CD14-positive monocyte (primary cell): ENCODE measurements at regions not wholly inside any gene's neighbourhood (a gene's known extent, or its start where the extent isn't known, plus 50 kb on each side); places are given as distances from the start of the nearest gene placed in this dataset.

Source experiments
- DNase-seq, 3 donors: peaks; one replicate each; pipeline ENCODE4 v3.0.0-alpha.2; 2011 to 2022
- H2AFZ ChIP-seq: 2 replicates; pipeline ENCODE4 v1.6.0; 2012; ENCODE audit warnings: mild to moderate bottlenecking, low read depth, low read length, inconsistent platforms; ENCODE audit not compliant: insufficient read depth, poor library complexity, severe bottlenecking
- H3K27ac ChIP-seq, 2 donors: 1 replicate in 1 of 2; 2 replicates in 1 of 2; pipeline ENCODE4 v1.5.1; 2012 to 2013; ENCODE audit warnings: low read length in 2 of 2, control low read depth in 1 of 2, inconsistent platforms in 1 of 2, low read depth in 1 of 2, mild to moderate bottlenecking in 1 of 2
- H3K27me3 ChIP-seq, 2 donors: one replicate each; pipeline versions ENCODE4 v1.6.0 to v1.6.1; 2011 to 2013; ENCODE audit warnings: low read length in 2 of 2; ENCODE audit not compliant: control insufficient read depth in 2 of 2, insufficient read depth in 2 of 2
- H3K36me3 ChIP-seq, 2 donors: replicated peaks in 1 of 2; 1 replicate in 1 of 2; 2 replicates in 1 of 2; pipeline versions ENCODE4 v1.5.1 to v1.6.1; 2012 to 2013; ENCODE audit warnings: low read length in 2 of 2, control low read depth in 1 of 2, inconsistent platforms in 1 of 2, mild to moderate bottlenecking in 1 of 2; ENCODE audit not compliant: insufficient read depth in 2 of 2, control insufficient read depth in 1 of 2
- H3K4me1 ChIP-seq, 2 donors: 1 replicate in 1 of 2; 2 replicates in 1 of 2; pipeline versions ENCODE4 v1.5.1 to v1.6.1; 2012 to 2013; ENCODE audit warnings: low read length in 2 of 2, control low read depth in 1 of 2, inconsistent platforms in 1 of 2, mild to moderate bottlenecking in 1 of 2, moderate library complexity in 1 of 2; ENCODE audit not compliant: insufficient read depth in 2 of 2, control insufficient read depth in 1 of 2
- H3K4me2 ChIP-seq: replicated peaks from 2 replicates; pipeline ENCODE3; 2012; ENCODE audit warnings: low read length, moderate library complexity, mild to moderate bottlenecking; ENCODE audit not compliant: poor library complexity, severe bottlenecking; ENCODE audit errors: extremely low read depth
- H3K4me3 ChIP-seq, 3 experiments: fragments of 200-600 bp in 1 of 3; sonication (generic) in 1 of 3; replicated peaks in 1 of 3; 1 replicate in 2 of 3; 2 replicates in 1 of 3; pipeline ENCODE4 v1.5.1; 2011 to 2013; ENCODE audit warnings: low read length in 3 of 3, mild to moderate bottlenecking in 3 of 3, control low read depth in 2 of 3, low read depth in 2 of 3, inconsistent platforms in 1 of 3, moderate library complexity in 1 of 3
- H3K79me2 ChIP-seq: 2 replicates; pipeline ENCODE4 v1.6.0; 2012; ENCODE audit warnings: mild to moderate bottlenecking, control low read depth, inconsistent platforms, low read length, moderate library complexity; ENCODE audit not compliant: insufficient read depth
- H3K9ac ChIP-seq: 2 replicates; pipeline ENCODE4 v1.6.0; 2017; ENCODE audit warnings: low read length, mild to moderate bottlenecking; ENCODE audit not compliant: insufficient read depth, poor library complexity, severe bottlenecking
- H3K9me3 ChIP-seq, 2 donors: replicated peaks in 1 of 2; 1 replicate in 1 of 2; 2 replicates in 1 of 2; pipeline versions ENCODE4 v1.5.1 to v1.6.1; 2012 to 2013; ENCODE audit warnings: low read length in 2 of 2, control low read depth in 1 of 2; ENCODE audit not compliant: control insufficient read depth in 1 of 2, insufficient read depth in 1 of 2
- H4K20me1 ChIP-seq: 2 replicates; pipeline ENCODE4 v1.6.0; 2012; ENCODE audit warnings: mild to moderate bottlenecking, low read length, control low read depth, moderate library complexity; ENCODE audit not compliant: insufficient read depth
- H3K27ac Mint-ChIP-seq, 7 donors: one replicate each; pipeline ENCODE4 v1.8.0; 2020; ENCODE audit warnings: mild to moderate bottlenecking in 7 of 7, mixed read lengths in 7 of 7, moderate library complexity in 6 of 7, inconsistent platforms in 2 of 7
- H3K27me3 Mint-ChIP-seq, 3 donors: one replicate each; pipeline ENCODE4 v1.8.0; 2021 to 2022; ENCODE audit warnings: low read depth in 3 of 3, mild to moderate bottlenecking in 3 of 3, mixed read lengths in 3 of 3, moderate library complexity in 3 of 3, inconsistent platforms in 1 of 3
- H3K36me3 Mint-ChIP-seq, 2 donors: one replicate each; pipeline ENCODE4 v1.8.0; 2020; ENCODE audit warnings: mixed read lengths in 2 of 2, inconsistent platforms in 1 of 2, mild to moderate bottlenecking in 1 of 2
- H3K4me1 Mint-ChIP-seq: one replicate; pipeline ENCODE4 v1.8.0; 2020; ENCODE audit warnings: mild to moderate bottlenecking, mixed read lengths
- H3K4me3 Mint-ChIP-seq, 2 donors: one replicate each; pipeline ENCODE4 v1.8.0; 2020; ENCODE audit warnings: mild to moderate bottlenecking in 2 of 2, mixed read lengths in 2 of 2, moderate library complexity in 1 of 2
- H3K9me3 Mint-ChIP-seq, 7 donors: one replicate each; pipeline ENCODE4 v1.8.0; 2020 to 2022; ENCODE audit warnings: mixed read lengths in 7 of 7, mild to moderate bottlenecking in 6 of 7, moderate library complexity in 6 of 7, inconsistent platforms in 2 of 7
- CTCF ChIP-seq: fragments of 200-600 bp; IDR thresholded peaks from one replicate; pipeline ENCODE4 v1.8.0; 2022; ENCODE audit warnings: antibody characterized with exemption, mild to moderate bottlenecking
- WGBS: methylation state at CpG from one replicate; pipeline ENCODE4 v1.1.5; 2013; ENCODE audit warnings: missing lambda C conversion rate; ENCODE audit not compliant: insufficient coverage; 5-methylcytosine and 5-hydroxymethylcytosine counted together
- intact Hi-C, 2 donors: fragments of 100-400 bp; cut with micrococcal nuclease; formaldehyde crosslinking; loops; one replicate each; pipeline versions ENCODE4 v1.15.0 to v1.15.1; 2023

GRCh38 chr12:24077161-24077560 is 127.7 kb upstream of the SOX5 start:
- Histone ChIP-seq H3K4me3 (no peak overlapping the region), H3K27ac (no peak overlapping the region), H3K9ac (no peak overlapping the region), H3K27me3 (no peaks in the 10 kb centered on the region), H3K4me2 (no peak overlapping the region), H4K20me1 (no peaks in the 10 kb centered on the region), H3K36me3 (no peaks in the 10 kb centered on the region), H3K9me3 (no peaks in the 10 kb centered on the region), H2AFZ (no peak overlapping the region), H3K79me2 (no peaks in the 10 kb centered on the region), H3K4me1 (no peaks in the 10 kb centered on the region)
- Mint-ChIP-seq H3K4me1 (no peaks in the 10 kb centered on the region), H3K27me3 (peaks cover 0 to 2% (median 0%) of the 10 kb centered on the region in 3 donors), H3K27ac (no peak overlapping the region), H3K36me3 (no peaks in the 10 kb centered on the region), H3K4me3 (no peak overlapping the region), H3K9me3 (peaks cover 0 to 1% (median 0%) of the 10 kb centered on the region in 7 donors)
- no peak for TF ChIP-seq CTCF
- no peak for DNase-seq
- intact Hi-C loops, result no loop called here
- 94% methylated on average over 2 of the region's 5 CpGs for WGBS

DNA sequence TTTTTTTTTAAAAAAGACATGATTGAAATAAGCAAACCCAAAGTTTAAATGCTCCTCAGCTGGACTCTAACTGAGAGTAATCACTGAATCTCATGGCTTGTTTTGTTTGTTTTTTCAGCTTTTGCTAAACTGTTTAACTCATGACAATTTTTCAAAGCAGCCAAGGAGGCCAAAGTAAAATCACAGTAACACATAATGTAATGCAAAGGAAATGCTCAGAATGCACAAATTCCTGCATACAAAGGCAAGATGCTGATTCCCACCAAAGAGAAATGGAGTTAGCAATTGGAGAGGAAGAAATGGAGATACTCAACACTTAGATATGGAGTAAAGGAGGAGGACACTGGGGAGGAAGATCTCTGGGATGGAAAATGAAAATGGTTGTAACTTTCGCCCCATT is 126.2 kb upstream of the SOX5 start:
- H3K9ac ChIP-seq, result no peak overlapping the region
- TF ChIP-seq CTCF, result no peak
- Mint-ChIP-seq H3K27me3 (peaks cover 0 to 2% (median 0%) of the 10 kb centered on the region in 3 donors), H3K9me3 (peaks cover 0 to 2% (median 0%) of the 10 kb centered on the region in 7 donors), H3K4me3 (no peak overlapping the region), H3K4me1 (no peaks in the 10 kb centered on the region), H3K27ac (no peak overlapping the region), H3K36me3 (no peaks in the 10 kb centered on the region)
- no peaks in the 10 kb centered on the region for H3K4me1 ChIP-seq
- WGBS, result no CpG with 5 or more reads among the region's 1 CpG
- no peaks in the 10 kb centered on the region for H3K36me3 ChIP-seq
- no peak overlapping the region for H3K4me3 ChIP-seq
- H3K27me3 ChIP-seq, result no peaks in the 10 kb centered on the region
- no peak for DNase-seq
- no peaks in the 10 kb centered on the region for H3K79me2 ChIP-seq
- H3K4me2 ChIP-seq, result no peak overlapping the region
- no peak overlapping the region for H2AFZ ChIP-seq
- H4K20me1 ChIP-seq, result no peaks in the 10 kb centered on the region
- intact Hi-C loops, result no loop called here
- H3K9me3 ChIP-seq, result no peaks in the 10 kb centered on the region
- no peak overlapping the region for H3K27ac ChIP-seq
